HepG2 (cell line): ENCODE measurements at regions not wholly inside any gene's neighbourhood (a gene's known extent, or its start where the extent isn't known, plus 50 kb on each side); places are given as distances from the start of the nearest gene placed in this dataset.
"Not testable (repeated sequence)": the region's sequence is repeated elsewhere in the genome, so short reads cannot be mapped to it uniquely, and the experiment has no call there.

Experiments used
- ATAC-seq: fragments of 200-7000 bp; cut with Tn5 transposase; 3 replicates; pipeline ENCODE4 v1.9.1; 2020; ENCODE audit warnings: mild to moderate bottlenecking, moderate library complexity
- BruUV-seq: library from RNA; stranded (reverse); fragments of 400-500 nt; replicated peaks from 2 replicates; lab custom pipeline; 2021; lab: Mats Ljungman, UMichigan
- CTCF ChIA-PET: fragments of 300-600 bp; formaldehyde crosslinking; extraction: SDS; loops from one replicate; lab custom pipeline; 2021; ENCODE audit warnings: low total read pairs, inconsistent platforms, low intra/inter-chr PET ratio; lab: Yijun Ruan, JAX
- POLR2A ChIA-PET: fragments of 350-600 bp; sonication (Branson Sonifier 250); formaldehyde crosslinking; loops from one replicate; lab custom pipeline; 2020; ENCODE audit warnings: antibody characterized with exemption, inconsistent platforms; lab: Yijun Ruan, JAX
- DNase-seq: peaks from one replicate; pipeline ENCODE4 v3.0.0-alpha.2; 2015; ENCODE audit warnings: low spot score
- FAIRE-seq: peaks from 3 replicates; lab custom pipeline; 2011; peaks lifted over from hg19 to GRCh38; lab: Jason Lieb, UNC
- H2AFZ ChIP-seq: one replicate; pipeline ENCODE4 v1.6.1; 2011; ENCODE audit warnings: low read length, inconsistent platforms
- H3K27ac ChIP-seq: fragments of 300-600 bp; 3 replicates; pipeline ENCODE4 v1.8.0; 2011; ENCODE audit warnings: mixed run types, mild to moderate bottlenecking, mixed read lengths, low read length, inconsistent platforms; ENCODE audit not compliant: insufficient read depth; ENCODE audit errors: extremely low read length
- H3K27me3 ChIP-seq, 2 experiments: fragments of 200-600 bp in 1 of 2; 2 replicates in 1 of 2; 3 replicates in 1 of 2; pipeline versions ENCODE4 v1.6.0 to v1.8.0; 2011; ENCODE audit warnings: low read length in 2 of 2, mild to moderate bottlenecking in 2 of 2, moderate library complexity in 2 of 2, inconsistent platforms in 1 of 2; ENCODE audit not compliant: insufficient read depth in 2 of 2, control insufficient read depth in 1 of 2
- H3K36me3 ChIP-seq, 2 experiments: fragments of 200-600 bp in 1 of 2; replicated peaks in 1 of 2; 2 replicates in 1 of 2; 3 replicates in 1 of 2; pipeline versions ENCODE4 v1.5.1 to v1.8.0; 2011; ENCODE audit warnings: low read length in 2 of 2, inconsistent platforms in 1 of 2; ENCODE audit not compliant: insufficient read depth in 2 of 2, control insufficient read depth in 1 of 2
- H3K4me1 ChIP-seq: 2 replicates; pipeline ENCODE4 v1.5.1; 2012; ENCODE audit warnings: low read length, inconsistent platforms; ENCODE audit not compliant: insufficient read depth
- H3K4me2 ChIP-seq: 2 replicates; pipeline ENCODE4 v1.6.0; 2011; ENCODE audit warnings: low read depth, low read length, inconsistent platforms
- H3K4me3 ChIP-seq, 3 experiments: fragments of 200-600 bp in 1 of 3; sonication (generic), shearing (Covaris generic) in 1 of 3; replicated peaks in 1 of 3; 2 replicates each; pipeline ENCODE4 v1.5.1; 2011 to 2016; ENCODE audit warnings: low read length in 3 of 3, inconsistent platforms in 2 of 3, low read depth in 2 of 3, mild to moderate bottlenecking in 2 of 3, control low read depth in 1 of 3, mixed read lengths in 1 of 3; ENCODE audit not compliant: insufficient read depth in 1 of 3
- H3K79me2 ChIP-seq: one replicate; pipeline ENCODE4 v1.6.1; 2011; ENCODE audit warnings: low read length, inconsistent platforms; ENCODE audit not compliant: insufficient read depth
- H3K9ac ChIP-seq: 2 replicates; pipeline ENCODE4 v1.6.0; 2011; ENCODE audit warnings: mild to moderate bottlenecking, low read depth, low read length, inconsistent platforms; ENCODE audit not compliant: insufficient read depth
- H3K9me3 ChIP-seq: 2 replicates; pipeline ENCODE4 v1.5.1; 2012; ENCODE audit warnings: mild to moderate bottlenecking, low read length
- H4K20me1 ChIP-seq: 2 replicates; pipeline ENCODE4 v1.6.0; 2011; ENCODE audit warnings: inconsistent platforms, mild to moderate bottlenecking, low read length, moderate library complexity; ENCODE audit not compliant: insufficient read depth
- HNRNPK ChIP-seq: fragments of 200-400 bp; formaldehyde crosslinking; IDR thresholded peaks from 2 replicates; pipeline ENCODE4 v1.6.1; 2018; ENCODE audit warnings: low read length, low read depth, moderate library complexity, mild to moderate bottlenecking; ENCODE audit not compliant: poor library complexity, severe bottlenecking
- PCBP1 ChIP-seq: fragments of 200-400 bp; formaldehyde crosslinking; IDR thresholded peaks from 2 replicates; pipeline ENCODE4 v1.6.1; 2017; ENCODE audit warnings: mild to moderate bottlenecking, low read depth, low read length, borderline replicate concordance
- WGBS: methylation state at CpG from one replicate; pipeline ENCODE4 v1.1.6; 2017; ENCODE audit warnings: low lambda C conversion rate; 5-methylcytosine and 5-hydroxymethylcytosine counted together
- in situ Hi-C: cut with HindIII; loops from 2 replicates; pipeline ENCODE4 v1.10.0; 2017; ENCODE audit warnings: low pct_unique_long_range_greater_than_20kb; ENCODE audit not compliant: extremely low pct_ligation_motif_present
- intact Hi-C: fragments of 100-400 bp; cut with micrococcal nuclease; formaldehyde crosslinking; loops from one replicate; pipeline ENCODE4 v1.10.0; 2022; ENCODE audit not compliant: unreplicated experiment

GRCh38 chr16:16624367-16624766, 245.4 kb downstream of the NPIPA7 start:
- H2AFZ ChIP-seq, POLR2A ChIA-PET, ATAC-seq, H3K4me3 ChIP-seq, intact Hi-C loops, H3K79me2 ChIP-seq, H3K9me3 ChIP-seq, H3K27me3 ChIP-seq, CTCF ChIA-PET, H4K20me1 ChIP-seq, H3K4me2 ChIP-seq, H3K27ac ChIP-seq, DNase-seq, FAIRE-seq, H3K9ac ChIP-seq, H3K4me1 ChIP-seq, H3K36me3 ChIP-seq, in situ Hi-C loops, BruUV-seq: not testable (repeated sequence)
- WGBS = 55% methylated on average over 3 of the region's 3 CpGs

- not testable (repeated sequence) for H3K9ac ChIP-seq, BruUV-seq
Observed at GRCh38 chr16:16625140-16625539, 246.2 kb downstream of the NPIPA7 start.

GRCh38 chr16:16627865-16628264, 248.9 kb downstream of the NPIPA7 start:
- WGBS = 31% methylated on average over 6 of the region's 6 CpGs
- CTCF ChIA-PET, BruUV-seq, H3K9ac ChIP-seq, intact Hi-C loops, in situ Hi-C loops, FAIRE-seq, H3K79me2 ChIP-seq, H3K4me1 ChIP-seq, H3K36me3 ChIP-seq, H2AFZ ChIP-seq, H3K27me3 ChIP-seq: not testable (repeated sequence)
- TF ChIP-seq HNRNPK (peak; percentile 86), PCBP1 (peak; percentile 89; the same call in 1 of the 2 replicates)
- TF ChIP-seq, all 625 proteins: peak for 2; not testable (repeated sequence) for 623
- H4K20me1 ChIP-seq, POLR2A ChIA-PET, DNase-seq, ATAC-seq, H3K4me3 ChIP-seq, H3K4me2 ChIP-seq, H3K9me3 ChIP-seq, H3K27ac ChIP-seq: not testable (repeated sequence)

More at GRCh38 chr16:16625140-16625539, 246.2 kb downstream of the NPIPA7 start:
- intact Hi-C loops, CTCF ChIA-PET, ATAC-seq, H3K27me3 ChIP-seq, FAIRE-seq, H3K27ac ChIP-seq, POLR2A ChIA-PET, DNase-seq, H2AFZ ChIP-seq, H3K4me2 ChIP-seq, H3K4me1 ChIP-seq, H3K4me3 ChIP-seq, H3K9me3 ChIP-seq, in situ Hi-C loops, H4K20me1 ChIP-seq, H3K36me3 ChIP-seq, H3K79me2 ChIP-seq: not testable (repeated sequence)
- WGBS = 0% methylated on average over 1 of the region's 2 CpGs

GRCh38 chr16:16638231-16638630, 259.3 kb downstream of the NPIPA7 start:
- H3K4me3 ChIP-seq, H3K27ac ChIP-seq, H3K9me3 ChIP-seq, H3K9ac ChIP-seq, FAIRE-seq, H3K36me3 ChIP-seq, ATAC-seq, H3K4me1 ChIP-seq, H3K79me2 ChIP-seq, DNase-seq, H2AFZ ChIP-seq, BruUV-seq, CTCF ChIA-PET, H3K4me2 ChIP-seq, H4K20me1 ChIP-seq, intact Hi-C loops, POLR2A ChIA-PET, in situ Hi-C loops, H3K27me3 ChIP-seq: not testable (repeated sequence)
- WGBS = 30% methylated on average over 6 of the region's 7 CpGs
